A549 (cell line): ENCODE measurements at regions not wholly inside any gene's neighbourhood (a gene's known extent, or its start where the extent isn't known, plus 50 kb on each side); places are given as distances from the start of the nearest gene placed in this dataset.

Experiments used
- ATAC-seq, 2 experiments: fragments of 200-7000 bp in 1 of 2; fragments of >200 bp in 1 of 2; cut with Nextera tagmentation in 1 of 2; cut with Tn5 transposase in 1 of 2; 3 replicates each; pipeline versions ENCODE4 v1.8.0 to v1.9.1; 2018 to 2020; ENCODE audit warnings: mild to moderate bottlenecking in 1 of 2, moderate library complexity in 1 of 2
- CTCF ChIA-PET: fragments of 300-600 bp; sonication (Branson Sonifier 250); formaldehyde crosslinking; extraction: SDS; loops from one replicate; lab custom pipeline; 2021; ENCODE audit warnings: antibody characterized with exemption, inconsistent platforms; lab: Yijun Ruan, JAX
- POLR2A ChIA-PET: fragments of 350-600 bp; formaldehyde crosslinking; extraction: SDS; loops from one replicate; lab custom pipeline; 2021; ENCODE audit warnings: antibody characterized with exemption, inconsistent platforms; lab: Yijun Ruan, JAX
- DNase-seq, 2 experiments: peaks; one replicate each; pipeline versions ENCODE4 v3.0.0 to v3.0.0-alpha.2; 2011 to 2016; ENCODE audit warnings: low read depth in 1 of 2, low spot score in 1 of 2
- FAIRE-seq: peaks from 2 replicates; lab custom pipeline; 2011; peaks lifted over from hg19 to GRCh38; lab: Jason Lieb, UNC
- H3K27ac ChIP-seq, 2 experiments: fragments of >200 bp; sonication (Bioruptor Twin); formaldehyde crosslinking; 3 replicates each; pipeline ENCODE4 v1.5.1; 2016 to 2017
- H3K4me1 ChIP-seq: fragments of >200 bp; sonication (Bioruptor Twin); formaldehyde crosslinking; 3 replicates; pipeline ENCODE4 v1.6.1; 2016
- H3K4me2 ChIP-seq: fragments of >200 bp; sonication (Bioruptor Twin); formaldehyde crosslinking; 3 replicates; pipeline ENCODE4 v1.6.1; 2016
- H3K4me3 ChIP-seq: fragments of >200 bp; sonication (Bioruptor Twin); formaldehyde crosslinking; 3 replicates; pipeline ENCODE4 v1.5.1; 2016
- H3K9me3 ChIP-seq: fragments of >200 bp; sonication (Bioruptor Twin); formaldehyde crosslinking; 3 replicates; pipeline ENCODE4 v1.6.1; 2016
- CEBPB ChIP-seq, 2 experiments: fragments of >200 bp in 1 of 2; sonication (Bioruptor Twin) in 1 of 2; formaldehyde crosslinking in 1 of 2; IDR thresholded peaks; 2 replicates each; pipeline ENCODE4 v1.6.1; 2012 to 2016
- EHF ChIP-seq: fragments of 250-450 bp; sonication (Bioruptor Pico); IDR thresholded peaks from 2 replicates; pipeline ENCODE4 v1.5.0; 2020; ENCODE audit warnings: mild to moderate bottlenecking
- EHMT2 ChIP-seq: fragments of 200-600 bp; sonication (generic); IDR thresholded peaks from 2 replicates; pipeline ENCODE4 v1.6.1; 2016; ENCODE audit warnings: antibody characterized with exemption, low read depth, mild to moderate bottlenecking, moderate library complexity
- EP300 ChIP-seq, 2 experiments: fragments of >200 bp; sonication (Bioruptor Twin); formaldehyde crosslinking; IDR thresholded peaks; 2 replicates in 1 of 2; 3 replicates in 1 of 2; pipeline ENCODE4 v1.6.1; 2016 to 2017
- FOXS1 ChIP-seq: fragments of 250-450 bp; sonication (Bioruptor Pico); IDR thresholded peaks from 2 replicates; pipeline ENCODE4 v1.5.0; 2020; ENCODE audit warnings: mild to moderate bottlenecking, moderate library complexity
- GATA3 ChIP-seq: IDR thresholded peaks from 2 replicates; pipeline ENCODE4 v1.6.1; 2012; ENCODE audit warnings: borderline replicate concordance
- HOXA7 ChIP-seq: fragments of 250-450 bp; sonication (Bioruptor Pico); IDR thresholded peaks from 2 replicates; pipeline ENCODE4 v1.5.0; 2020; ENCODE audit warnings: mild to moderate bottlenecking, moderate library complexity
- HOXB5 ChIP-seq: fragments of 250-450 bp; sonication (Bioruptor Pico); IDR thresholded peaks from 2 replicates; pipeline ENCODE4 v1.5.0; 2020; ENCODE audit warnings: mild to moderate bottlenecking, moderate library complexity
- JUNB ChIP-seq: fragments of >200 bp; sonication (Bioruptor Twin); formaldehyde crosslinking; IDR thresholded peaks from 2 replicates; pipeline ENCODE4 v1.6.1; 2016
- KDM5A ChIP-seq: fragments of 200-600 bp; sonication (generic); IDR thresholded peaks from 2 replicates; pipeline ENCODE4 v1.6.1; 2016; ENCODE audit warnings: antibody characterized with exemption, mild to moderate bottlenecking
- MAFK ChIP-seq: fragments of 450-650 bp; IDR thresholded peaks from 2 replicates; pipeline ENCODE4 v1.6.1; 2014; ENCODE audit not compliant: partially characterized antibody
- MAZ ChIP-seq: fragments of 150-350 bp; IDR thresholded peaks from 2 replicates; pipeline ENCODE4 v1.6.1; 2014; ENCODE audit warnings: antibody characterized with exemption, low read depth, low read length, borderline replicate concordance
- NFE2L2 ChIP-seq: fragments of 150-350 bp; conservative IDR thresholded peaks from 2 replicates; pipeline ENCODE4 v1.6.1; 2014; ENCODE audit warnings: low read length
- NPAS2 ChIP-seq: fragments of 250-450 bp; sonication (Bioruptor Pico); IDR thresholded peaks from 2 replicates; pipeline ENCODE4 v1.8.0; 2022; ENCODE audit warnings: mild to moderate bottlenecking, moderate library complexity, borderline replicate concordance
- PHF8 ChIP-seq: fragments of 200-600 bp; sonication (generic); IDR thresholded peaks from 2 replicates; pipeline ENCODE4 v1.6.1; 2016; ENCODE audit warnings: low read depth, mild to moderate bottlenecking, antibody characterized with exemption, moderate library complexity, borderline replicate concordance
- RARB ChIP-seq: fragments of 250-450 bp; sonication (Bioruptor Pico); IDR thresholded peaks from 2 replicates; pipeline ENCODE4 v1.8.0; 2021; ENCODE audit warnings: mild to moderate bottlenecking, moderate library complexity
- RCOR1 ChIP-seq: fragments of 150-350 bp; IDR thresholded peaks from 2 replicates; pipeline ENCODE4 v1.6.1; 2014; ENCODE audit warnings: antibody characterized with exemption, low read length, low read depth
- TP53 ChIP-seq: fragments of 250-450 bp; sonication (Bioruptor Pico); IDR thresholded peaks from 2 replicates; pipeline ENCODE4 v1.5.0; 2021; ENCODE audit warnings: mild to moderate bottlenecking, moderate library complexity
- WGBS: methylation state at CpG from one replicate; pipeline ENCODE4 v1.1.6; 2017; ENCODE audit errors: missing lambda C conversion rate; 5-methylcytosine and 5-hydroxymethylcytosine counted together
- TF ChIP-seq, protein P1 (sequence below): fragments of 250-450 bp; sonication (Bioruptor Pico); IDR thresholded peaks from 2 replicates; pipeline ENCODE4 v1.5.0; 2020; ENCODE audit warnings: low read depth, mild to moderate bottlenecking, moderate library complexity
- TF ChIP-seq, protein P2 (sequence below): fragments of 150-350 bp; IDR thresholded peaks from 2 replicates; pipeline ENCODE4 v1.6.1; 2014; ENCODE audit warnings: low read depth, mild to moderate bottlenecking, low read length
- TF ChIP-seq, protein P3 (sequence below): fragments of >200 bp; sonication (Bioruptor Twin); formaldehyde crosslinking; IDR thresholded peaks from 2 replicates; pipeline ENCODE4 v1.6.1; 2016
- TF ChIP-seq, protein P4 (sequence below): fragments of >200 bp; sonication (Bioruptor Twin); formaldehyde crosslinking; IDR thresholded peaks from 3 replicates; pipeline ENCODE4 v1.5.1; 2016
- TF ChIP-seq, protein P5 (sequence below): fragments of 450-650 bp; IDR thresholded peaks from 2 replicates; pipeline ENCODE4 v1.6.1; 2014; ENCODE audit warnings: antibody characterized with exemption
- TF ChIP-seq, protein P6 (sequence below): IDR thresholded peaks from 2 replicates; pipeline ENCODE4 v1.6.1; 2012

- WGBS, result 41% methylated on average over 6 of the region's 6 CpGs
- ATAC-seq (no peak), FAIRE-seq (no peak), DNase-seq (no peak)
- Histone ChIP-seq H3K4me2 (no peak overlapping the region), H3K9me3 (no peaks in the 10 kb centered on the region), H3K4me1 (no peaks in the 10 kb centered on the region), H3K27ac (no peak overlapping the region), H3K4me3 (no peak overlapping the region)
- ChIA-PET POLR2A (no interaction called here), CTCF (no interaction called here)
- TF ChIP-seq, protein P1, sequence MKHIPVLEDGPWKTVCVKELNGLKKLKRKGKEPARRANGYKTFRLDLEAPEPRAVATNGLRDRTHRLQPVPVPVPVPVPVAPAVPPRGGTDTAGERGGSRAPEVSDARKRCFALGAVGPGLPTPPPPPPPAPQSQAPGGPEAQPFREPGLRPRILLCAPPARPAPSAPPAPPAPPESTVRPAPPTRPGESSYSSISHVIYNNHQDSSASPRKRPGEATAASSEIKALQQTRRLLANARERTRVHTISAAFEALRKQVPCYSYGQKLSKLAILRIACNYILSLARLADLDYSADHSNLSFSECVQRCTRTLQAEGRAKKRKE (CRISPR knock-in tag), result no peak
- TF ChIP-seq GATA3 (no peak), EHMT2 (no peak)
Observed at GRCh38 chr1:38625939-38626338, 233.6 kb downstream of the RRAGC start.

DNA sequence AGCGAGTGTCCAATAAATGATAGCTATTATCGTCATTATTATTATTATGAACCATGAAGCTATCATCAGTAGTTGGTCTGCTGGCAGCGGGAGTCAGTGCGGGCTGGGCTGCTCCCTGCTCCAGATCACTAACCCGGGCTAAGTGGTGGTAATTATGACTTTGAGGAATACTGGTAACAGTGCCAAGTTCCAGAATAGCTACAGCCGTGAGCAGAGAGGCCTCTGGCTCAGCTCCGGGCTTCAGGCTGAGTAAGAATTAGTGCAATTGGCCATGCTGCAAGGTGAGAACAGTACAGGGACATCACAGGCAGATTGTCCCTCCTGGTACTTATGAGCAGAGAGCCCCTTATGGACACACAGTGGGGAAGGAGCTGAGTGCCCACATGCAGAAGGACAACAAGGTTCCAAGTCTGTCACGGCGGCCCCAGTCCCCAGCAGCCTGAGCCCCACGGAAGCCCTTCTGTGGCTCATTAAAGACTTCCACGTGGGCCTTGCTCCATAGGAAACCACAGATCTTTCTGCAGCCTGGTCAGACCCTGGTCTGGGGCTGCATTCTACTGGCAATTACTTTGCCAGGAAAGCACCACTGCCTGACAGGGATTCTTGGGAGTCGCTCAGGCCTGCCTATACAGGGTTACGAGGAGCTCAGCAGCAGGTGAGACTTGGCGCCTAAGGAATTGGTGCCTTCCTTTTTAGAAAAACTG lies 235.1 kb downstream of the RRAGC start:
- ChIA-PET CTCF (interaction anchor here (0.6 to 1.6 kb wide), 3 partner anchors 13 to 49 kb away, joined by 3 to 4 read pairs (median 3); no protein-coding TSS in a partner anchor), POLR2A (no interaction called here)
- TF ChIP-seq JUNB (no peak), RARB (CRISPR knock-in tag) (no peak), NPAS2 (CRISPR knock-in tag) (no peak)
- TF ChIP-seq, protein P2, sequence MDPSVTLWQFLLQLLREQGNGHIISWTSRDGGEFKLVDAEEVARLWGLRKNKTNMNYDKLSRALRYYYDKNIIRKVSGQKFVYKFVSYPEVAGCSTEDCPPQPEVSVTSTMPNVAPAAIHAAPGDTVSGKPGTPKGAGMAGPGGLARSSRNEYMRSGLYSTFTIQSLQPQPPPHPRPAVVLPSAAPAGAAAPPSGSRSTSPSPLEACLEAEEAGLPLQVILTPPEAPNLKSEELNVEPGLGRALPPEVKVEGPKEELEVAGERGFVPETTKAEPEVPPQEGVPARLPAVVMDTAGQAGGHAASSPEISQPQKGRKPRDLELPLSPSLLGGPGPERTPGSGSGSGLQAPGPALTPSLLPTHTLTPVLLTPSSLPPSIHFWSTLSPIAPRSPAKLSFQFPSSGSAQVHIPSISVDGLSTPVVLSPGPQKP, result no peak
- DNase-seq, result no peak
- Histone ChIP-seq H3K4me3 (no peak overlapping the region), H3K4me1 (no peaks in the 10 kb centered on the region), H3K4me2 (no peak overlapping the region), H3K27ac (no peak overlapping the region), H3K9me3 (no peaks in the 10 kb centered on the region)
- FAIRE-seq, result no peak
- no peak for ATAC-seq
- WGBS, result 45% methylated on average over 10 of the region's 14 CpGs

DNA sequence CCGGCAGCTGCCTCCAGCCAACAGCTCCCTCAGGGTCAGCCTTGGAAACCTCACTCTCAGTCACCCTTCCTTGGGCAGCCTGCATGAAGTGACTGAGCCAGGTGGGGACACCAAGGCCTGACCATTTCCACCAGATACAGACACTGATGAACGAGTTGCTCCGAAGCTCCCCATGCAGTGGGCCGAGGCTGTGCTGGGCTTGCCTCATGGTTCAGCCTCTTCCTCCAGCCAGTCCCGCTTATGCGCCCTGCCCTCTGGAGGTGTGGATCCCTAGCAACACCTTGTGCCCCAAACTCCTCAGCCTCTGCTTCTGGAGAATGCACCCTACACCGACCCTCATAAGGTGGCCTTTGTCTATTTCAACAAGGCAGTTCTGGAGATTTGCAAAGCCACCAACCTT lies 236.0 kb downstream of the RRAGC start:
- TF ChIP-seq EHMT2 (no peak), EHF (CRISPR knock-in tag) (no peak), PHF8 (no peak), RCOR1 (no peak), HOXA7 (CRISPR knock-in tag) (no peak), TP53 (CRISPR knock-in tag) (no peak), MAFK (no peak), FOXS1 (CRISPR knock-in tag) (no peak), RARB (CRISPR knock-in tag) (no peak), KDM5A (no peak), HOXB5 (CRISPR knock-in tag) (no peak), CEBPB (IDR thresholded peaks at IDR 0.05) (no peak)
- TF ChIP-seq, protein P3, sequence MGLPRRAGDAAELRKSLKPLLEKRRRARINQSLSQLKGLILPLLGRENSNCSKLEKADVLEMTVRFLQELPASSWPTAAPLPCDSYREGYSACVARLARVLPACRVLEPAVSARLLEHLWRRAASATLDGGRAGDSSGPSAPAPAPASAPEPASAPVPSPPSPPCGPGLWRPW, result no peak
- Histone ChIP-seq H3K4me3 (no peak overlapping the region), H3K9me3 (no peaks in the 10 kb centered on the region), H3K4me1 (no peaks in the 10 kb centered on the region), H3K4me2 (no peak overlapping the region), H3K27ac (no peak overlapping the region)
- POLR2A ChIA-PET, result no interaction called here
- 56% methylated on average over 3 of the region's 7 CpGs for WGBS
- DNase-seq (no peak), ATAC-seq (no peak), FAIRE-seq (no peak)
- CTCF ChIA-PET, result interaction anchor here (1.2 kb wide), 1 partner anchor 14 kb away, joined by 4 read pairs; no protein-coding TSS in a partner anchor

- CTCF ChIA-PET, result no interaction called here
- TF ChIP-seq MAZ (no peak), RARB (CRISPR knock-in tag) (no peak), NFE2L2 (no peak), RCOR1 (no peak), GATA3 (no peak), EP300 (IDR thresholded peaks at IDR 0.05) (no peak)
- TF ChIP-seq, protein P4, sequence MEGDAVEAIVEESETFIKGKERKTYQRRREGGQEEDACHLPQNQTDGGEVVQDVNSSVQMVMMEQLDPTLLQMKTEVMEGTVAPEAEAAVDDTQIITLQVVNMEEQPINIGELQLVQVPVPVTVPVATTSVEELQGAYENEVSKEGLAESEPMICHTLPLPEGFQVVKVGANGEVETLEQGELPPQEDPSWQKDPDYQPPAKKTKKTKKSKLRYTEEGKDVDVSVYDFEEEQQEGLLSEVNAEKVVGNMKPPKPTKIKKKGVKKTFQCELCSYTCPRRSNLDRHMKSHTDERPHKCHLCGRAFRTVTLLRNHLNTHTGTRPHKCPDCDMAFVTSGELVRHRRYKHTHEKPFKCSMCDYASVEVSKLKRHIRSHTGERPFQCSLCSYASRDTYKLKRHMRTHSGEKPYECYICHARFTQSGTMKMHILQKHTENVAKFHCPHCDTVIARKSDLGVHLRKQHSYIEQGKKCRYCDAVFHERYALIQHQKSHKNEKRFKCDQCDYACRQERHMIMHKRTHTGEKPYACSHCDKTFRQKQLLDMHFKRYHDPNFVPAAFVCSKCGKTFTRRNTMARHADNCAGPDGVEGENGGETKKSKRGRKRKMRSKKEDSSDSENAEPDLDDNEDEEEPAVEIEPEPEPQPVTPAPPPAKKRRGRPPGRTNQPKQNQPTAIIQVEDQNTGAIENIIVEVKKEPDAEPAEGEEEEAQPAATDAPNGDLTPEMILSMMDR, result no peak
- TF ChIP-seq, protein P5, sequence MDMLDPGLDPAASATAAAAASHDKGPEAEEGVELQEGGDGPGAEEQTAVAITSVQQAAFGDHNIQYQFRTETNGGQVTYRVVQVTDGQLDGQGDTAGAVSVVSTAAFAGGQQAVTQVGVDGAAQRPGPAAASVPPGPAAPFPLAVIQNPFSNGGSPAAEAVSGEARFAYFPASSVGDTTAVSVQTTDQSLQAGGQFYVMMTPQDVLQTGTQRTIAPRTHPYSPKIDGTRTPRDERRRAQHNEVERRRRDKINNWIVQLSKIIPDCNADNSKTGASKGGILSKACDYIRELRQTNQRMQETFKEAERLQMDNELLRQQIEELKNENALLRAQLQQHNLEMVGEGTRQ, result no peak
- TF ChIP-seq, protein P6, sequence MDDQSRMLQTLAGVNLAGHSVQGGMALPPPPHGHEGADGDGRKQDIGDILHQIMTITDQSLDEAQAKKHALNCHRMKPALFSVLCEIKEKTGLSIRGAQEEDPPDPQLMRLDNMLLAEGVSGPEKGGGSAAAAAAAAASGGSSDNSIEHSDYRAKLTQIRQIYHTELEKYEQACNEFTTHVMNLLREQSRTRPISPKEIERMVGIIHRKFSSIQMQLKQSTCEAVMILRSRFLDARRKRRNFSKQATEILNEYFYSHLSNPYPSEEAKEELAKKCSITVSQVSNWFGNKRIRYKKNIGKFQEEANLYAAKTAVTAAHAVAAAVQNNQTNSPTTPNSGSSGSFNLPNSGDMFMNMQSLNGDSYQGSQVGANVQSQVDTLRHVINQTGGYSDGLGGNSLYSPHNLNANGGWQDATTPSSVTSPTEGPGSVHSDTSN, result no peak
- TF ChIP-seq, protein P3, result no peak
Observed at GRCh38 chr1:38622197-38622596, 237.4 kb downstream of the RRAGC start.

More at GRCh38 chr1:38622197-38622596, 237.4 kb downstream of the RRAGC start:
- ATAC-seq (no peak), FAIRE-seq (no peak), DNase-seq (no peak)
- H3K4me3 ChIP-seq, result no peak overlapping the region
- 22% methylated on average over 6 of the region's 6 CpGs for WGBS
- H3K9me3 ChIP-seq, result no peaks in the 10 kb centered on the region
- POLR2A ChIA-PET, result no interaction called here
- H3K27ac ChIP-seq, result no peak overlapping the region
- no peaks in the 10 kb centered on the region for H3K4me1 ChIP-seq
- H3K4me2 ChIP-seq, result no peak overlapping the region
